ENCODE measurements at regions not wholly inside any gene's neighbourhood (a gene's known extent, or its start where the extent isn't known, plus 50 kb on each side); places are given as distances from the start of the nearest gene placed in this dataset.

DNA sequence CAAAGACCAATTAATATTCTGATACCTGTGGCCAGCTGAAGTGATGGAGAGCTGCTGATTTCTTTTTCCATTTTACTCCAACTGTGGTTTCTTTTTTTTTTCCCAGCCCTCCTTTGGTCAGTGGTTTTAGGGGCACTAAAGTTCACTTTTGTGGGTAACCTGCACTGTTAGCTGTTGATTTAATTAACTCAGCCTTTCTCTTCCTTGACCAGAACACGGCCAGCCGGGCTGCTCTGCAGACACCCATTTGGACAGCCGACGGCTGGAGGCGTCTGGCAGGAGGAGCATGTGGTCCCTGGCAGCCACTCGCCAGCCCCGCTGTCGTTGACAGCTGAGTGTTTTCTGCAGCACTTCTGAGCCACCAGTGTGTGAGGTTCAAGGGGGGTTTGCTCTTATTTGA is 136.2 kb upstream of the RUNX3 start:
- POLR2A ChIA-PET (ENCODE audit: low non-redundant PET): no interaction called here
- no peak for DNase-seq (ENCODE audit: low spot score)
- no peak overlapping the region for H3K27ac ChIP-seq
- CTCF ChIA-PET: interaction anchor here (0.6 kb wide), 2 partner anchors 114 to 996 kb away, joined by 3 to 4 read pairs; no protein-coding TSS in a partner anchor
- no peak for TF ChIP-seq CTCF (conservative IDR thresholded peaks at IDR 0.05; ENCODE audit: low read depth)

DNA sequence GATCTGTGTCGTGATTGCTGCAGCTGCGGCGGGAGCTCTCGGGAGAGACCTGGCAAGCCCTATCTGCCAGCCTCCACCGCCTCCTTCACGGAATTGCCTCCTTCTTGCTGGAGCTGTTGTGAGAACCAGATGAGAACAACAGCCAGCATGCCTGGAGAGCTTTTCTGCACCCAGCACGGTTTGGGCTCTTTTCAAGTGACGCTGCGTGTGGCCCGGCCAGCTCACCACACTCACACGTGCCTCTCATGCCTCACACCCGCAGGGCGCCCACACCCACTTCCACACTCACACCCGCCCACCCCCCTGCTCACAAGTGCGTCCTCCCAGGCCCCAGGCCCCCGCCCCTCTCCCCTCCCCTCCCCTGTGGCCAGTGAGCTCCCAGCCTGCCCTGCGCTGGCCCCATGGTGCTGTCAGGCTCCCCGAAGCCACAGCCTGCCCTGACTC is 135.7 kb upstream of the RUNX3 start:
- POLR2A ChIA-PET (ENCODE audit: low non-redundant PET): no interaction called here
- TF ChIP-seq CTCF (conservative IDR thresholded peaks at IDR 0.05; ENCODE audit: low read depth): no peak
- CTCF ChIA-PET: interaction anchor here (0.6 kb wide), 1 partner anchor 996 kb away, joined by 3 read pairs; no protein-coding TSS in a partner anchor
- H3K27ac ChIP-seq: no peak overlapping the region
- DNase-seq (ENCODE audit: low spot score): no peak

DNA sequence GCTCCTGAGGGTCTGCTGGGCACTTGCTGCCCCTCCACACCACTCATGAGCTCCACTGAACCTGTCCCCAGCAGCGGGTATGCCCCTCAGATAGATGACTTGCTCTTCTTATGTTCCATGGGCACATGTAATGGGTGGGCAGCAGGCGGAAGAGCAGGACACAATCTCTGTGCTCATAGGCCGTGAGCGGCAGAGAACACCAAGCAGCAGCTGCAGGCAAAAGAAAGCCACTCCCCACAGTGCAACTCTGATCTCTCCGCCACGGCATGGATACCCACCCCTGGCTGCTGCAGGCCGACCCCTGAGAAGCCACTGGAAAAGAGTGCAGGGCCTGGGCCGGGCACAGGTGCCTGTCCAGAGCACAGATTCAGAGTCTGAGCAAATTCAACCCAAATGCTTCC is 135.2 kb upstream of the RUNX3 start:
- no peak for TF ChIP-seq CTCF (conservative IDR thresholded peaks at IDR 0.05; ENCODE audit: low read depth)
- DNase-seq (ENCODE audit: low spot score): no peak
- no peak overlapping the region for H3K27ac ChIP-seq
- CTCF ChIA-PET: no interaction called here
- POLR2A ChIA-PET (ENCODE audit: low non-redundant PET): no interaction called here

GRCh38 chr1:25064465-25065240 is 134.6 kb upstream of the RUNX3 start:
- POLR2A ChIA-PET (ENCODE audit: low non-redundant PET): no interaction called here
- H3K27ac ChIP-seq: no peak overlapping the region
- no peak for DNase-seq (ENCODE audit: low spot score)
- CTCF ChIA-PET: no interaction called here
- TF ChIP-seq CTCF (conservative IDR thresholded peaks at IDR 0.05; ENCODE audit: low read depth): no peak

- peak; percentile 25 for DNase-seq (ENCODE audit: low spot score)
- no peak for TF ChIP-seq CTCF (conservative IDR thresholded peaks at IDR 0.05; ENCODE audit: low read depth)
- POLR2A ChIA-PET (ENCODE audit: low non-redundant PET): no interaction called here
- CTCF ChIA-PET: interaction anchor here (0.7 to 0.9 kb wide), 2 partner anchors 10 to 70 kb away, joined by 3 to 4 read pairs; no protein-coding TSS in a partner anchor
- no peak overlapping the region for H3K27ac ChIP-seq
Observed at GRCh38 chr1:25063591-25064416, 133.7 kb upstream of the RUNX3 start.

GRCh38 chr1:25062621-25063255 is 132.7 kb upstream of the RUNX3 start:
- no peak overlapping the region for H3K27ac ChIP-seq
- TF ChIP-seq CTCF (conservative IDR thresholded peaks at IDR 0.05; ENCODE audit: low read depth): no peak
- CTCF ChIA-PET: interaction anchor here (0.6 to 0.9 kb wide), 2 partner anchors 9 to 374 kb away, joined by 3 to 4 read pairs; no protein-coding TSS in a partner anchor
- DNase-seq (ENCODE audit: low spot score): no peak
- POLR2A ChIA-PET (ENCODE audit: low non-redundant PET): no interaction called here

All from RWPE1 (cell line).